Tibial nerve (tissue), 4 donors: ENCODE measurements at regions not wholly inside any gene's neighbourhood (a gene's known extent, or its start where the extent isn't known, plus 50 kb on each side); places are given as distances from the start of the nearest gene placed in this dataset.

ENCODE experiments used
- EP300 ChIP-seq, 2 donors: sonication (generic); formaldehyde crosslinking; IDR thresholded peaks; one replicate each; pipeline ENCODE4 v1.6.1; 2017; ENCODE audit warnings: antibody characterized with exemption in 2 of 2, mild to moderate bottlenecking in 1 of 2
- POLR2A ChIP-seq, 2 donors: fragments of 450-650 bp; IDR thresholded peaks; one replicate each; pipeline ENCODE4 v1.6.1; 2017; ENCODE audit warnings: antibody characterized with exemption in 2 of 2, mild to moderate bottlenecking in 2 of 2, moderate library complexity in 2 of 2
- TF ChIP-seq, protein P1 (sequence below), 5 experiments: fragments of 200-600 bp in 3 of 5; fragments of 450-650 bp in 2 of 5; sonication (generic) in 3 of 5; IDR thresholded peaks; one replicate each; pipeline ENCODE4 v1.5.1; 2016 to 2019; ENCODE audit warnings: antibody characterized with exemption in 5 of 5, mild to moderate bottlenecking in 3 of 5, moderate library complexity in 2 of 5

DNA sequence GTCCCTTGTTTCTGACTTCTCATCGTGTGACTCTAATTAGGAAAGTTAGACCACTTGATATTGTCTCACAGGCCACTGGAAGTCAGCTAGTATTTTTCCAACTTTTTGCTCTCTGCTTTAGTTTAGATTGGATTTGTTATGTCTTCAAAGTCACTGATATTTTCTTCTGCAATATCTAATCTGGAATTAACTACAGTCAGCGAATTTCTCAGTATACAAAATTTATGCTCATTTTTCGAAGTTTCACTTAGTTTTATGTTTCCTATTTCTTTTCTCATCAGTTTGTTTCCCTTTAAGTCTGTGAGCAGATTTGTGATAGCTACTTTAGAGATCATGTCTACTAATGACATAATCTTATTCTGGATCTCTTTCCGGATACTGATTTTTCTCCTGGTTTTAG lies 1027.2 kb upstream of the CNTN5 start:
- TF ChIP-seq, protein P1, sequence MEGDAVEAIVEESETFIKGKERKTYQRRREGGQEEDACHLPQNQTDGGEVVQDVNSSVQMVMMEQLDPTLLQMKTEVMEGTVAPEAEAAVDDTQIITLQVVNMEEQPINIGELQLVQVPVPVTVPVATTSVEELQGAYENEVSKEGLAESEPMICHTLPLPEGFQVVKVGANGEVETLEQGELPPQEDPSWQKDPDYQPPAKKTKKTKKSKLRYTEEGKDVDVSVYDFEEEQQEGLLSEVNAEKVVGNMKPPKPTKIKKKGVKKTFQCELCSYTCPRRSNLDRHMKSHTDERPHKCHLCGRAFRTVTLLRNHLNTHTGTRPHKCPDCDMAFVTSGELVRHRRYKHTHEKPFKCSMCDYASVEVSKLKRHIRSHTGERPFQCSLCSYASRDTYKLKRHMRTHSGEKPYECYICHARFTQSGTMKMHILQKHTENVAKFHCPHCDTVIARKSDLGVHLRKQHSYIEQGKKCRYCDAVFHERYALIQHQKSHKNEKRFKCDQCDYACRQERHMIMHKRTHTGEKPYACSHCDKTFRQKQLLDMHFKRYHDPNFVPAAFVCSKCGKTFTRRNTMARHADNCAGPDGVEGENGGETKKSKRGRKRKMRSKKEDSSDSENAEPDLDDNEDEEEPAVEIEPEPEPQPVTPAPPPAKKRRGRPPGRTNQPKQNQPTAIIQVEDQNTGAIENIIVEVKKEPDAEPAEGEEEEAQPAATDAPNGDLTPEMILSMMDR (IDR thresholded peaks at IDR 0.05), result no peak
- TF ChIP-seq POLR2A (IDR thresholded peaks at IDR 0.05) (no peak), EP300 (IDR thresholded peaks at IDR 0.05) (no peak)
